ENCODE measurements at regions not wholly inside any gene's neighbourhood (a gene's known extent, or its start where the extent isn't known, plus 50 kb on each side); places are given as distances from the start of the nearest gene placed in this dataset.

GRCh38 chr6:4451081-4451480 is 315.7 kb upstream of the ECI2 start:
- no peak overlapping the region for H3K4me3 Mint-ChIP-seq
- no peaks in the 10 kb centered on the region for H3K4me1 Mint-ChIP-seq
- H3K27ac Mint-ChIP-seq: no peak overlapping the region
- H3K36me3 Mint-ChIP-seq: peaks cover 1% of the 10 kb centered on the region
- H3K27me3 Mint-ChIP-seq: peaks cover 17% of the 10 kb centered on the region
- peaks cover 11% of the 10 kb centered on the region for H3K9me3 Mint-ChIP-seq

GRCh38 chr6:4450237-4450636 is 314.9 kb upstream of the ECI2 start:
- no peak overlapping the region for H3K27ac Mint-ChIP-seq
- no peaks in the 10 kb centered on the region for H3K4me1 Mint-ChIP-seq
- peaks cover 11% of the 10 kb centered on the region for H3K9me3 Mint-ChIP-seq
- H3K4me3 Mint-ChIP-seq: no peak overlapping the region
- peaks cover 1% of the 10 kb centered on the region for H3K36me3 Mint-ChIP-seq
- peaks cover 18% of the 10 kb centered on the region for H3K27me3 Mint-ChIP-seq

- no peak overlapping the region for H3K4me3 Mint-ChIP-seq
- no peak overlapping the region for H3K27ac Mint-ChIP-seq
- H3K9me3 Mint-ChIP-seq: peaks cover 11% of the 10 kb centered on the region
- peaks cover 1% of the 10 kb centered on the region for H3K36me3 Mint-ChIP-seq
- peaks cover 19% of the 10 kb centered on the region for H3K27me3 Mint-ChIP-seq
- H3K4me1 Mint-ChIP-seq: no peaks in the 10 kb centered on the region
Observed at GRCh38 chr6:4449409-4449808, 314.0 kb upstream of the ECI2 start.

- peaks cover 16% of the 10 kb centered on the region for H3K27me3 Mint-ChIP-seq
- peaks cover 11% of the 10 kb centered on the region for H3K9me3 Mint-ChIP-seq
- no peak overlapping the region for H3K4me3 Mint-ChIP-seq
- peaks cover 1% of the 10 kb centered on the region for H3K36me3 Mint-ChIP-seq
- H3K27ac Mint-ChIP-seq: no peak overlapping the region
- H3K4me1 Mint-ChIP-seq: no peaks in the 10 kb centered on the region
Observed at GRCh38 chr6:4448841-4449240, 313.5 kb upstream of the ECI2 start.

GRCh38 chr6:4447639-4448330 is 312.4 kb upstream of the ECI2 start:
- Mint-ChIP-seq H3K27ac (no peak overlapping the region), H3K4me3 (no peak overlapping the region), H3K36me3 (peaks cover 1% of the 10 kb centered on the region), H3K4me1 (no peaks in the 10 kb centered on the region), H3K9me3 (peaks cover 11% of the 10 kb centered on the region), H3K27me3 (peaks cover 13% of the 10 kb centered on the region)

DNA sequence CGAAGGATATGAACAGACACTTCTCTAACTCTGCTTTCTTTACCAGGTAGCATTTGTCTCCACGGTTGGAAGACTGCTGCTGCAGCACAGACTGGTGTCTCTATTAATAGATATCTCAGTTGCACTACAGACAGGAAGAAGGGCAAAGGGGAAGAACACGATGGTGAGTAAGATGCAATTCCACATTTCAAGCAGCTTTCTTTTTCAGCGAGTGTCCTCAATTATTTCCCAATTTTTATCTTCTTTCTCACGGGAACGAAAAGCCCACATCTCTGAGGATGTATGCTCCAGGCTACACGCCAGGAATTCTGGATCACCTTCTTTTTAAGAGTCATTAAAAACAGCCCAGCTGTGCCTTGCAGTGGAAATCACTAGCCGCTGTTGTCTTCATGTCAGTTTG is 311.6 kb upstream of the ECI2 start:
- Mint-ChIP-seq H3K4me1 (no peaks in the 10 kb centered on the region), H3K36me3 (peaks cover 1% of the 10 kb centered on the region), H3K4me3 (no peak overlapping the region), H3K9me3 (peaks cover 7% of the 10 kb centered on the region), H3K27me3 (peaks cover 12% of the 10 kb centered on the region), H3K27ac (no peak overlapping the region)

DNA sequence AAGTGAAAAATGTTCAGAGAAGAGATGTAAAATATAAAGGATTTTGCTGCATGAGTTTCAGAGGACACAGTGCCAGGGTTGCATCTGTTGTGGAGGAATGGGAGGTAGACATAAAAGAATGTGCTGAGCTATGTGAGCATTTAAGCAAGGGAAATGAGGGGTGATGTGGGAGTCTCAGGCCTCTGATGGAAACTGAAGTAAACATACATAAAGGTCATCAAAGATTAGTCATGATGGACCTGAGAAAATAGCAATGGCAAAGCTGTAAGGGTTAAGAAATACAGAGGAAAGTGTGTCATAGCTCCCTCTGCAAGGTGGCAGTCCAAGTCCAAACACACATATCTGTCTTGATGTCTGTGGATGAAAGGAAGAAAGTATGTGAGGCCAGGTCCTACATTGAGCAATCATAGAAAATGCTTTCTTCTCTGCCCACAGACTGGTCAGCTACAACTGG is 306.6 kb upstream of the ECI2 start:
- Mint-ChIP-seq H3K36me3 (no peaks in the 10 kb centered on the region), H3K27ac (no peak overlapping the region), H3K4me3 (no peak overlapping the region), H3K9me3 (no peaks in the 10 kb centered on the region), H3K4me1 (no peaks in the 10 kb centered on the region), H3K27me3 (peaks cover 6% of the 10 kb centered on the region)

DNA sequence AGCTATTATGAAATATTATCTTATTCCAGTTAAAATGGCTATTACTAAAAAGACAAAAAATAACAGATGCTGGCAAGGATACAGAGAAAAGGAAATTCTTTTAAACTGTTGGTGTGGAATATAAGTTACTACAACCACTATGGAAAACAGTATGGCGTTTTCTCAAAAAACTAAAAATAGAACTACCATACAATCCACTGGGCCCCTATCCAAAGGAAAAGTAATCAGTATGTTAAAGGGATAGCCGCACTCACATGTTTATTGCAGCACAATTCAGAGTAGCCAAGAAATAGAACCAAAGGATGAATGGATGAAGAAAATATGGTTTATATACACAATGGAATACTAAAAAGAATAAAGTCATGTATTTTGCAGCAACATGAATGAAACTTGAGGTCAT is 303.8 kb upstream of the ECI2 start:
- H3K4me1 Mint-ChIP-seq: no peaks in the 10 kb centered on the region
- no peaks in the 10 kb centered on the region for H3K36me3 Mint-ChIP-seq
- no peaks in the 10 kb centered on the region for H3K9me3 Mint-ChIP-seq
- no peak overlapping the region for H3K4me3 Mint-ChIP-seq
- peaks cover 7% of the 10 kb centered on the region for H3K27me3 Mint-ChIP-seq
- H3K27ac Mint-ChIP-seq: no peak overlapping the region

DNA sequence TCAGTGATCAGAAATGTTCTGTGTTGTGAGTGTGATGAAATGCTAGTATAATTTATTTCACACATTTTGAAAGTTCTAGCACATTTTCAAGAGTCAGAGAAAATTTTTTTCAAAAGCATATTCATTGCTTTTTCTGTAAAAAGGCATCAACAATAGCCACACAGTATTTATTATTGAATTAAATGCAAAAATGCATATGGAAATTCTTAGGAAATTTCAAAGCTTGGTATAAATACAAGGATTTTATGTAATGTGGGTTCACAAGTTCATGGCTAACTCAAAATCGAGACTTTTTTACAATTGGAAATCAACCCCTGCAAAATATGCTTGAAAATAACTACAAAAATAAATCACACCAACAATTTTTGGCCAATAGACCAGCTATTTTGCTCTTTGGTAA is 302.0 kb upstream of the ECI2 start:
- Mint-ChIP-seq H3K36me3 (no peaks in the 10 kb centered on the region), H3K27ac (no peak overlapping the region), H3K4me3 (no peak overlapping the region), H3K9me3 (no peaks in the 10 kb centered on the region), H3K4me1 (no peaks in the 10 kb centered on the region), H3K27me3 (peaks cover 13% of the 10 kb centered on the region)

GRCh38 chr6:4435981-4436445 is 300.6 kb upstream of the ECI2 start:
- H3K27ac Mint-ChIP-seq: no peak overlapping the region
- no peaks in the 10 kb centered on the region for H3K9me3 Mint-ChIP-seq
- no peaks in the 10 kb centered on the region for H3K4me1 Mint-ChIP-seq
- H3K27me3 Mint-ChIP-seq: peaks cover 13% of the 10 kb centered on the region
- no peaks in the 10 kb centered on the region for H3K36me3 Mint-ChIP-seq
- no peak overlapping the region for H3K4me3 Mint-ChIP-seq

DNA sequence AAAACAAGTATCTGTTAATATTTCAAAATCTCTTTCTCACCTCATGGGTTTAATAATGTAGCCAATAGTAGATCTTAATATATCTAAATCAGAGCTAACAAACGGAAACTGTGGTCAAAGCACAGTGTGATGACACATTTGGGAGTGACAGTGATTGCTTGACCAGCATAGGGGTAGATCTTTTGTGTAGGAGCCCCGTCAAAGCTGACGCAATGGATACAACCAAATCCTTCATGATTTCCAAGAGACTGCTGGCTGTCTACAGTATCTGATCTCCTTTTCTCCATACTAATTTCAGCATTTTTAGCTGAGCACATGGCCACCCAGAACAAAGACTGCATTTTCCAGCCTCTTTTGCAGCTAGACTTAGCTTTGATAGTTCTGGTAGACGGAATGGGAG is 299.3 kb upstream of the ECI2 start:
- Mint-ChIP-seq H3K4me1 (no peaks in the 10 kb centered on the region), H3K27me3 (peaks cover 13% of the 10 kb centered on the region), H3K36me3 (no peaks in the 10 kb centered on the region), H3K4me3 (no peak overlapping the region), H3K9me3 (no peaks in the 10 kb centered on the region), H3K27ac (no peak overlapping the region)

- Mint-ChIP-seq H3K4me1 (no peaks in the 10 kb centered on the region), H3K9me3 (no peaks in the 10 kb centered on the region), H3K36me3 (no peaks in the 10 kb centered on the region), H3K27me3 (peaks cover 13% of the 10 kb centered on the region), H3K27ac (no peak overlapping the region), H3K4me3 (no peak overlapping the region)
Observed at GRCh38 chr6:4433199-4433598, 297.8 kb upstream of the ECI2 start.

- no peaks in the 10 kb centered on the region for H3K4me1 Mint-ChIP-seq
- no peaks in the 10 kb centered on the region for H3K27me3 Mint-ChIP-seq
- peaks cover 4% of the 10 kb centered on the region for H3K9me3 Mint-ChIP-seq
- no peak overlapping the region for H3K27ac Mint-ChIP-seq
- H3K36me3 Mint-ChIP-seq: no peaks in the 10 kb centered on the region
- no peak overlapping the region for H3K4me3 Mint-ChIP-seq
Observed at GRCh38 chr6:4426968-4427367, 291.6 kb upstream of the ECI2 start.

DNA sequence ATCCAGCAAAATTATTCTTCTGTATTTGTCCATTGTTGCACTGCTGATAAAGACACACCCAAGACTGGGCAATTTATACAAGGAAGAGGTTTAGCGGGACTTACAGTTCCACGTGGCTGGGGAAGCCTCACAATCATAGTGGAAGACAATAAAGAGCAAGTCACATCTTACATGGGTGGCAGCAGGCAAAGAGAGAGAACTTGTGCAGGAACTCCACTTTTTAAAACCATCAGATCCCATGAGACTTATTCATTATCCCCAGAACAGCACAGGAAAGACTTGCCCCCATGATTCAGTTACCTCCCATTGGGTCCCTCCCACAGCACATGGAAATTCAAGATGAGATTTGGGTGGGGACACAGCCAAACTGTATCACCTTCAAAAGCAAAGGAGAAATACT is 286.5 kb upstream of the ECI2 start:
- Mint-ChIP-seq H3K4me3 (no peak overlapping the region), H3K9me3 (peaks cover 4% of the 10 kb centered on the region), H3K36me3 (no peaks in the 10 kb centered on the region), H3K4me1 (no peaks in the 10 kb centered on the region), H3K27me3 (peaks cover 1% of the 10 kb centered on the region), H3K27ac (no peak overlapping the region)

- peaks cover 4% of the 10 kb centered on the region for H3K9me3 Mint-ChIP-seq
- H3K27ac Mint-ChIP-seq: no peak overlapping the region
Observed at GRCh38 chr6:4420160-4420865, 284.9 kb upstream of the ECI2 start.

DNA sequence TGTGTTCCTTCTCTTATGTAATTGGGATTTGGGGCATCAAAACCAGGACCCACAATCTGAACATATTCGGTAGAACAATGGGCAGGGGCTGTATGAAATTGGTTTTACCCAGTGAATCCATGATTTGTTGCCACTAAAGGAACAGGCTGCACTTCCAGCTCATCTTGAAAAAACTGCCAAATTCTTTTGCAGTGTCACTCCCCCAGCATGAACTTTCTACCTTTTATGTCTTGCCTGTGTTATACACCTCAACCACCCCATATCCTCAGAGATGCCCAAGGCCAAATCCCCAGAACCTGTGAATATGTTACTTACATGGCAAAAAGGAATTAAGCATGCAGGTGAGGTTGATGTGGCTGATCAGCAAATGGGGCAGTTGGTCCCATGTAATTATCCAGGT is 280.2 kb upstream of the ECI2 start:
- no peaks in the 10 kb centered on the region for H3K9me3 Mint-ChIP-seq
- H3K4me1 Mint-ChIP-seq: no peaks in the 10 kb centered on the region
- H3K4me3 Mint-ChIP-seq: no peak overlapping the region
- H3K27ac Mint-ChIP-seq: no peak overlapping the region
- H3K27me3 Mint-ChIP-seq: peaks cover 3% of the 10 kb centered on the region
- no peaks in the 10 kb centered on the region for H3K36me3 Mint-ChIP-seq

More at GRCh38 chr6:4420160-4420865, 284.9 kb upstream of the ECI2 start:
- no peaks in the 10 kb centered on the region for H3K36me3 Mint-ChIP-seq
- H3K4me3 Mint-ChIP-seq: no peak overlapping the region
- H3K4me1 Mint-ChIP-seq: no peaks in the 10 kb centered on the region
- peaks cover 3% of the 10 kb centered on the region for H3K27me3 Mint-ChIP-seq
